D721Med (cell line): ENCODE measurements at regions not wholly inside any gene's neighbourhood (a gene's known extent, or its start where the extent isn't known, plus 50 kb on each side); places are given as distances from the start of the nearest gene placed in this dataset.
"Not testable (repeated sequence)": the region's sequence is repeated elsewhere in the genome, so short reads cannot be mapped to it uniquely, and the experiment has no call there.

ENCODE experiments used
- DNase-seq: peaks from one replicate; pipeline ENCODE4 v3.0.0; 2011; ENCODE audit warnings: low spot score; ENCODE audit not compliant: insufficient read length
- FAIRE-seq: peaks from 2 replicates; lab custom pipeline; 2011; peaks lifted over from hg19 to GRCh38; lab: Jason Lieb, UNC
- TF ChIP-seq, protein P1 (sequence below): IDR thresholded peaks from 2 replicates; pipeline ENCODE4 v1.5.1; 2012; ENCODE audit warnings: mild to moderate bottlenecking, control low read depth; ENCODE audit not compliant: insufficient read depth; ENCODE audit errors: missing control alignments

DNA sequence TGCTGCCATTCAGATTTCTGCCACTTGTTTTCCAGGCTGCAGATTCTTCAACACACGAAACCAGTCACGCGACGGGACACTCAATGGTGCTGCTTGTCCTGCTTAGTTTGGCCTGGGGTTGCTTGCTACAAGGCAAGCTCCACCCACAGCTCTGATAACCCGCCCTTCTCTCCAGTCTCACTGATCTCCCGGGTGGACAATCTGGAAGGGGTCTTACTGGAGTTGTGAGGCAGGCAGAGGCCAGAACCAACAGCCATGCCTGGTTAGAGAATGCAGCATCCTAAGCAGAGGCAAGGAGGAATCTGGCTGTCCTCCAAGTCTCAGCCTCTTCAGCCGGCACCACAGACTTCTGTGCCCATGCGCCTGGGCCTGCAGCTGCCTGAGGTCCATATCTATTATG, 119.1 kb downstream of the KCNJ12 start:
- no peak for FAIRE-seq
- TF ChIP-seq, protein P1, sequence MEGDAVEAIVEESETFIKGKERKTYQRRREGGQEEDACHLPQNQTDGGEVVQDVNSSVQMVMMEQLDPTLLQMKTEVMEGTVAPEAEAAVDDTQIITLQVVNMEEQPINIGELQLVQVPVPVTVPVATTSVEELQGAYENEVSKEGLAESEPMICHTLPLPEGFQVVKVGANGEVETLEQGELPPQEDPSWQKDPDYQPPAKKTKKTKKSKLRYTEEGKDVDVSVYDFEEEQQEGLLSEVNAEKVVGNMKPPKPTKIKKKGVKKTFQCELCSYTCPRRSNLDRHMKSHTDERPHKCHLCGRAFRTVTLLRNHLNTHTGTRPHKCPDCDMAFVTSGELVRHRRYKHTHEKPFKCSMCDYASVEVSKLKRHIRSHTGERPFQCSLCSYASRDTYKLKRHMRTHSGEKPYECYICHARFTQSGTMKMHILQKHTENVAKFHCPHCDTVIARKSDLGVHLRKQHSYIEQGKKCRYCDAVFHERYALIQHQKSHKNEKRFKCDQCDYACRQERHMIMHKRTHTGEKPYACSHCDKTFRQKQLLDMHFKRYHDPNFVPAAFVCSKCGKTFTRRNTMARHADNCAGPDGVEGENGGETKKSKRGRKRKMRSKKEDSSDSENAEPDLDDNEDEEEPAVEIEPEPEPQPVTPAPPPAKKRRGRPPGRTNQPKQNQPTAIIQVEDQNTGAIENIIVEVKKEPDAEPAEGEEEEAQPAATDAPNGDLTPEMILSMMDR: no peak
- DNase-seq: no peak

DNA sequence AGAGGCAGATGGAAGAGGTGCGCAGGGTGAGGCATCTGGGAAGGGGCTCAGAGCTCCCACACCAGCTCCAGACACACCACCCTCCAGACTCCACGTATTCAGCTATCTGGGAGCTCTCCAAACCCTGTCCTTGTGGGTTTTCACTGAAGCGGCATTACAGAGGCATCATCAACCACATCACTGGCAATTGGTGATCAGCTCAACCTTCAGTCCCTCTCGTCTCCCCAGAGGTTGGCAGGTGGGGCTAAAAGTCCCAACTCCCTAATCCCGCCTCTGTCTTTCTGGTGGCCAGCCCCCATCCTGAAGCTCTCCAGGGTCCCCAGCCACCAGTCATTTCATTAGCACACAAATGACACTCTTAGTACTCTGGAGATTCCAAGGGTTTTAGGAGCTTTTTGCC, 123.9 kb downstream of the KCNJ12 start:
- TF ChIP-seq, protein P1: no peak
- no peak for FAIRE-seq
- DNase-seq: no peak

GRCh38 chr17:21501927-21502700, 126.0 kb downstream of the KCNJ12 start:
- not testable (repeated sequence) for FAIRE-seq, DNase-seq

- TF ChIP-seq, protein P1: no peak
- DNase-seq: no peak
- no peak for FAIRE-seq
Observed at GRCh38 chr17:21505819-21506815, 130.0 kb downstream of the KCNJ12 start.

DNA sequence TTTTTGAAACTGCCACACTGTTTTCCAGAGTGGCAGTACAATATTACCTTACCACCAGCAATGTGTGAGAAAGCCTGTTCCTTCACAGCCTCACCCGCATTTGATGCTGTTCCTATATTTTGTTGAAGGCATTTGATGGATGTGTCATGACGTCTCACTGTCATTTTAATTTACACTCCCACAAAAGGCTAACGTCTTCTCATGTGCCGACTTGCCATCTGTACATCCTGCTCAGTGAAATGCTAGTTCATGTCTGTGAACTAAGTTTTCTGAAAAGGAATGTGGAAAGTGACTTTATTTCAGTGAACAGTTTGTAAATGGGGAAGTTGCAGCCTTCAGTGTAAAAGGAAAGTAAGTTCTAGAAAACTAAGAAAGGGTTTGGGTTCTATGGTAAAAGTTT, 131.6 kb downstream of the KCNJ12 start:
- FAIRE-seq: not testable (repeated sequence)

DNA sequence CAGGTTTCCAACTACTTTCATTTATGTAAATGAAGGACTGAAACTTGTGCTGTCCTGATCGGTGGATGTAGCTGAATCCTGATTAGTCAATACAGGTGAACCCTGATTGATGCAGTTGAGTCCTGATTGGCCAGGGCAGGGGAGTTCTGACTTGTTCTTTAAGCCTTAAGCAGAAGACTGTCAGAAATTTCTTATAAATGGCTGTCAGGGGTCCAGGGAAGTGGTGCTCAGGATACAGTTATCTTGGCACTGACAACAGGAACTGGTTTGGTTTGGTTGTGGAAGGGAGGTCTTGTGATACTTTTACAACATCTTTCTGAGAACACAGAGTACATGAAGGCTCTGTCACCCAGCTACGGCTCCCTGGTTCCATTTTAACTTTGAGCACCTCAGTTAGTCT, 132.1 kb downstream of the KCNJ12 start:
- FAIRE-seq (no peak), DNase-seq (no peak)
- TF ChIP-seq, protein P1: no peak

More for the DNA sequence above, 131.6 kb downstream of the KCNJ12 start:
- not testable (repeated sequence) for DNase-seq

GRCh38 chr17:21509356-21509755, 133.2 kb downstream of the KCNJ12 start:
- not testable (repeated sequence) for DNase-seq, FAIRE-seq

DNA sequence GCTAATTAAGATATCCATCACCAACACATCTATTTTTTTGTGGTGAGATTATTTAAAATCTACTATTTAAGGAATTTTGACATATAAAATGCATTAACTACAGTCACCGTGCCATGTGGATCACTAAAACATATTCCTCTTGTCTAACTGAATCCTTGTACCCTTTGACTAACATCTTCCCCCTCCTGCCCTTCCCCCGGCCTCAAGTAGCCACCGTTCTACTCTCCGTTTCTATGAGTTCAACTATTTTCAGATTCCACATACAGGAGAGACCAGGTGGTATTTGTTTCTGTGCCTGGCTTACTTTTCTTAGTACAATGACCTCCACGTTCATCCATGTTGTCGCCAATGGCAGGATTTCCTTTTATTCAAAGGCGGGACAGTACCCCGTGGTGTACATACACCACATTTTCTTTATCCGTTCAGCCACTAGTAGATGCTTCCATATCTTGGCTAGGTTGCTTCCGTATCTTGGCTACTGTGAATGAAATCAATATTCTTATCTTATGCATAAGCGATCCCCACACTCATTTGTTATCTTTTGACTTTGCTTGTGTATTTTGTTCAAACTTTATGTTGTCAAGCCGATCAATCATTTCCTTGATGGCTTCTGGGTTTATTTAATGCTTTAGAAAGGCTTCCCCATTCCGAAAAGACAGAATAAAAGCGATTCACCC, 134.7 kb downstream of the KCNJ12 start:
- FAIRE-seq (no peak), DNase-seq (no peak)
- TF ChIP-seq, protein P1: no peak
